HG03108 (cell line): ENCODE measurements at regions not wholly inside any gene's neighbourhood (a gene's known extent, or its start where the extent isn't known, plus 50 kb on each side); places are given as distances from the start of the nearest gene placed in this dataset.
"Not testable (repeated sequence)": the region's sequence is repeated elsewhere in the genome, so short reads cannot be mapped to it uniquely, and the experiment has no call there.

Experiments
- ATAC-seq: cut with Tn5 transposase; IDR thresholded peaks from one replicate; pipeline ENCODE4 v1.9.1; 2021; ENCODE audit warnings: moderate library complexity; ENCODE audit not compliant: unreplicated experiment

DNA sequence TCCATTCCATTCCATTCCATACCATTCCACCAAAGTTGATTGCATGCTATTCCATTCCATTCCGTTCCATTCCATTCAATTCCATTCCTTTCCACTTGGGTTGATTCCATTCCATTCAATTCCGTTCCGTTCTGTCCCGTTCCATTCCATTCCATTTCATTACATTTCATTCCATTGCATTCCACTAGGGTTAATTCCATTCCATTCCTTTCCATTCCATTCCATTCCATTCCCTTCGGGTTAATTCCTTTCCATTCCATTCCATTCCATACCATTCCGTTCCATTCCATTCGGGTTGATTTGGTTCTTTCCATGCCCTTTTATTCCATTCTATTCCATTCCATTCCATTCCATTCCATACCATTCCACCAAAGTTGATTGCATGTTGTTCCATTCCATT, 131.9 kb downstream of the CWH43 start:
- ATAC-seq: not testable (repeated sequence)

GRCh38 chr4:49118379-49119212, 132.5 kb downstream of the CWH43 start:
- ATAC-seq: peak; percentile 52

DNA sequence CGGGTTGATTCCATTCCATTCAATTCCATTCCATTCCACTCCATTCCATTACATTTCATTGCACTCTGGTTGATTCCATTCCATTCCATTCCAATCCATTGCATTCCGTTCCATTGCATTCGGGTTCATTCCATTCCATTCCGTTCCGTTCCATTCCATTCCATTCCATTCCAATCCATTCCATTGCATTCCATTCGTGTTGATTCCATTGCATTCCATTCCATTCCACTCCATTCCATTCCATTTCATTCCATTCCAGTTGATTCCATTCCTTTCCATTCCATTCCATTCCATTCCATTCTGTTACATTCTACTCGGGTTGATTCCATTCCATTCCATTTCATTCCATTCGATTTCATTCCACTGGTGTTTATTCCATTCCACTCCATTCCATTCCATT, 133.3 kb downstream of the CWH43 start:
- peak; percentile 3 for ATAC-seq

GRCh38 chr4:49120042-49120779, 134.1 kb downstream of the CWH43 start:
- peak; percentile 12 for ATAC-seq

DNA sequence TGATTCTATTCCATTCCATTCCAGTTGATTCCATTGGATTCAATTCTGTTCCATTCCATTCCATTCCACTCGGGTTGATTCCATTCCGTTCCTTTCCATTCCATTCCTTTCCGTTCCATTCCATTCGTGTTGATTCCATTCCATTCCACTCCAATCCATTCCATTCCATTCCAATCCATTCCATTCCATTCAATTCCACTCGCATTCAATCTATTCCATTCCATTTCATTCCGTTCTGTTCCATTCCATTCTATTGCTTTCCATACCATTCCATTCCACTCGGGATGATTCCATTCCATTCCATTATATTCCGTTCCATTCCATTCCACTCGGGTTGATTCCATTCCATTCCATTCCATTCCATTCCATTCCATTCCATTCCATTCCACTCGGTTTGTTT, 134.7 kb downstream of the CWH43 start:
- ATAC-seq: peak; percentile 26

DNA sequence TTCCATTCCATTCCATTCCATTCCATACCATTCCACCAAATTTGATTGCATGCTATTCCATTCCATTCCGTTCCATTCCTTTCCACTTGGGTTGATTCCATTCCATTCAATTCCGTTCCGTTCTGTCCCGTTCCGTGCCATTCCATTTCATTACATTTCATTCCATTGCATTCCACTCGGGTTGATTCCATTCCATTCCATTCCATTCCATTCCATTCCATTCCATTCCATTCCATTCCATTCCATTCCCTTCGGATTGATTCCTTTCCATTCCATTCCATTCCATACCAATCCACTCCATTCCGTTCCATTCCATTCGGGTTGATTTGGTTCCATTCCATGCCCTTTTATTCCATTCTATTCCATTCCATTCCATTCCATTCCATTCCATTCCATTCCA, 140.4 kb downstream of the CWH43 start:
- ATAC-seq: not testable (repeated sequence)

DNA sequence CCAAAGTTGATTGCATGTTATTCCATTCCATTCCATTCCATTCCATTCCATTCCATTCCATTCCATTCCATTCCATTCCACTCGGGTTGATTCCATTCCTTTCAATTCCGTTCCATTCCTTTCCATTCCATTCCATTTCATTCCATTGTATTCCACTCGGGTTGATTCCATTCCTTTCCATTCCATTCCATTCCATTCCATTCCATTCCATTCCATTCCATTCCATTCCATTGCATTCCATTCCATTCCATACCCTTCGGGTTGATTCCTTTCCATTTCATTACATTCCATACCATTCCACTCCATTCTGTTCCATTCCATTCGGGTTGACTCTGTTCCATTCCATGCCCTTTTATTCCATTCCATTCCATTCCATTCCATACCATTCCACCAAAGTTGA, 140.8 kb downstream of the CWH43 start:
- not testable (repeated sequence) for ATAC-seq

DNA sequence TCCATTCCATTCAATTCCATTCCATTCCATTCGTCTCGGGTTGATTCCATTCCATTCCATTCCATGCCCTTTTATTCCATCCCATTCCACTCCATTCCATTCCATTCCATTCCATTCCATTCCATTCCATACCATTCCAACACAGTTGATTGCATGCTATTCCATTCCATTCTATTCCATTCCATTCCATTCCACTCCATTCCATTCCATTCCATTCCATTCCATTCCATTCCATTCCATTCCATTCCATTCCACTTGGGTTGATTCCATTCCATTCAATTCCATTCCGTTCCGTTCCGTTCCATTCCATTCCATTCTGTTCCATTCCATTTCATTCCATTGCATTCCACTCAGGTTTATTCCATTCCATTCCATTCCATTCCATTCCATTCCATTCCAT, 143.3 kb downstream of the CWH43 start:
- not testable (repeated sequence) for ATAC-seq

GRCh38 chr4:49129870-49130269, 143.8 kb downstream of the CWH43 start:
- not testable (repeated sequence) for ATAC-seq

DNA sequence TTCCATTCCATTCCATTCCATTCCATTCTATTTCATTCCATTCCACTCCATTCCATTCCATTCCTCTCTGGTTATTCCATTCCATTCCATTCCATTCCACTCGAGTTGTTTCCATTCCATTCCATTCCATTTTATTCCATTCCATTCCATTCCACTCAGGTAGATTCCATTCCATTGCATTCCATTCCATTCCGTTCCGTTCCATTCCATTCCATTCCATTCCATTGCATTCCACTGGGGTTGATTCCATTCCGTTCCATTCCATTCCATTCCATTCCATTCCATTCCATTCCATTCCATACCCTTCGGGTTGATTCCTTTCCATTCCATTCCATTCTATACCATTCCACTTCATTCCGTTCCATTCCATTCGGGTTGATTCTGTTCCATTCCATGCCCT, 144.6 kb downstream of the CWH43 start:
- not testable (repeated sequence) for ATAC-seq

DNA sequence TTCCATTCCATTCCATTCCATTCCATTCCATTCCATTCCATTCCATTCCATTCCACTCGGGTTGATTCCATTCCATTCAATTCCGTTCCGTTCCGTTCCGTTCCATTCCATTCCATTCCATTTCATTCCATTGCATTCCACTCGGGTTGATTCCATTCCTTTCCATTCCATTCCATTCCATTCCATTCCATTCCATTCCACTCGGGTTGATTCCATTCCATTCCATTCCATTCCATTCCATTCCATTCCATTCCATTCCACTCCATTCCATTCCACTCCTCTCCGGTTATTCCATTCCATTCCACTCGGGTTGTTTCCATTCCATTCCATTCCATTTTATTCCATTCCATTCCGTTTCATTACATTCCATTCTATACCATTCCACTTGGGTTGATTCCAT, 151.0 kb downstream of the CWH43 start:
- peak; percentile 44 for ATAC-seq

DNA sequence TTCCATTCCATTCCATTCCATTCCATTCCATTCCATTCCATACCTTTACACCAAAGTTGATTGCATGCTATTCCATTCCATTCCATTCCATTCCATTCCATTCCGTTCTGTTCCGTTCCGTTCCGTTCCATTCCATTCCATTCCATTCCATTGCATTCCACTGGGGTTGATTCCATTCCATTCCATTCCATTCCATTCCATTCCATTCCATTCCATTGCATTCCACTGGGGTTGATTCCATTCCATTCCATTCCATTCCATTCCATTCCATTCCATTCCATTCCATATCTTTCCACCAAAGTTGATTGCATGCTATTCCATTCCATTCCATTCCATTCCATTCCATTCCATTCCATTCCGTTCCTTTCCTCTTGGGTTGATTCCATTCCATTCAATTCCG, 151.9 kb downstream of the CWH43 start:
- not testable (repeated sequence) for ATAC-seq

DNA sequence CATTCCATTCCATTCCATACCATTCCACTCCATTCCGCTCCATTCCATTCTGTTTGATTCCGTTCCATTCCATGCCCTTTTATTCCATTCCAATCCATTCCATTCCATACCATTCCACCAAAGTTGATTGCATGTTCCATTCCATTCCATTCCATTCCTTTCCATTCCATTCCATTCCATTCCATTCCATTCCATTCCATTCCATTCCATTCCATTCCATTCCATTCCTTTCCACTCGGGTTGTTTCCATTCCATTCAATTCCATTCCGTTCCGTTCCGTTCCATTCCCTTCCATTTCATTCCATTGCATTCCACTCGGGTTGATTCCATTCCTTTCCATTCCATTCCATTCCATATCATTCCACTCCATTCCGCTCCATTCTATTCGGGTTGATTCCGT, 152.7 kb downstream of the CWH43 start:
- ATAC-seq: not testable (repeated sequence)

GRCh38 chr4:49139513-49139912, 153.4 kb downstream of the CWH43 start:
- ATAC-seq: peak; percentile 31

GRCh38 chr4:49140351-49140750, 154.3 kb downstream of the CWH43 start:
- ATAC-seq: not testable (repeated sequence)

GRCh38 chr4:49141955-49142354, 155.9 kb downstream of the CWH43 start:
- not testable (repeated sequence) for ATAC-seq

DNA sequence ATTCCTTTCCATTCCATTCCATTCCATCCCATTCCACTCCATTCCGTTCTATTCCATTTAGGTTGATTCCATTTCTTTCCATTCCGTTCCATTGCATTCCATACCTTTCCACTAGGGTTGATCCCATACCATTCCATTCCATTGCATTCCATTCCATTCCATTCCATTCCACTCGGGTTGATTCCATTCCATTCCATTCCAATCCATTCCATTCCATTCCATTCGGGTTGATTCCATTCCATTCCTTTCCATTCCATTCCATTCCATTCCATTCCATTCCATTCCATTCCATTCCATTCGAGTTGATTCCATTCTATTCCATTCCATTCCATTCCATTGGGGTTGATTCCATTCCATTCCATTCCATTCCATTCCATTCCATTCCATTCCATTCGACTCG, 161.1 kb downstream of the CWH43 start:
- ATAC-seq: peak; percentile 54

DNA sequence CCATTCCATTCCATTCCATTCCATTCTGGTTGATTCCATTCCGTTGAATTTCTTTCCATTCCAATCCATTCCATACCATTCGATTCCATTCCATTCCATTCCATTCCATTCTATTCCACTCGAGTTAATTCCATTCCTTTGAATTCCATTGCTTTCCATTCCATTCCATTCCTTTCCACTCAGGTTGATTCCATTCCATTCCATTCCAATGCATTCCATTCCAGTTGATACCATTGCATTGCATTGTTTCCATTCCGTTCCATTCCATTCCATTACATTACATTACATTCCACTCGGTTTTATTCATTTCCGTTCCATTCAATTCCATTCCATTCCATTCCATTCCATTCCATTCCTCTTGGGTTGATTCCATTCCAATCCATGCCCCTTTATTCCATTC, 161.5 kb downstream of the CWH43 start:
- ATAC-seq: not testable (repeated sequence)

DNA sequence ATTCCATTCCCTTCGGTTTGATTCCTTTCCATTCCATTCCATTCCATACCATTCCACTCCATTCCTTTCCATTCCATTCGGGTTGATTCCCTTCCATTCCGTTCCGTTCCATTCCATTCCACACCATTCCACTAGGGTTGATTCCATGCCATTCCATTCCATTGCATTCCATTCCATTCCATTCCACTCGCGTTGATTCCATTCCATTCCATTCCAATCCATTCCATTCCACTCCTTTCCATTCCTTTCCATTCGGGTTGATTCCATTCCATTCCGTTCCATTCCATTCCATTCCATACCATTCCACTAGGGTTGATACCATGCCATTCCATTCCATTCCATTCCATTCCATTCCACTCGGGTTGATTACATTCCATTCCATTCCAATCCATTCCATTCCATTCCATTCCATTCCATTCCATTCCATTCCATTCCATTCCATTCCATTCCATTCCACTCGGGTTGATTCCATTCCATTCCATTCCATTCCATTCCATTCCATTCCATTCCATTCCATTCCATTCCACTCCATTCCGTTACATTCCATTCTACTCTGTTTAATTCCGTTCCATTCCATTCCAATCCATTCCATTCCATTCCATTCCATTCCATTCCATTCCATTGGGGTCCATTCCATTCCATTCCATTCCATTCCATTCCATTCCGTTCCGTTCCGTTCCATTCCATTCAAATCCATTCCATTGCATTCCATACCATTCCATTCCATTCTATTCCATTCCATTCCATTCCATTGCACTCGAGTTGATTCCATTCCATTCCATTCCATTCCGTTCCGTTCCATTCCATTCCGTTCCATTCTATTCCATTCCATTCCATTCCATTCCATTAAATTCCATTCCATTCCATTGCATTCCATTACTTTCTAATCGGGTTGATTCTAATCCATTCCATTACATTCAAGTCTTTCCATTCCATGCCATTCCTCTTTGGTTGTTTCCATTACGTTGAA, 163.2 kb downstream of the CWH43 start:
- ATAC-seq: peak; percentile 64

- ATAC-seq: not testable (repeated sequence)
These were observed 164.4 kb downstream of the CWH43 start for GRCh38 chr4:49150351-49151083.
